ENCODE measurements at regions not wholly inside any gene's neighbourhood (a gene's known extent, or its start where the extent isn't known, plus 50 kb on each side); places are given as distances from the start of the nearest gene placed in this dataset.

- no peak for DNase-seq
Observed at GRCh38 chr3:193998123-193998448, 137.9 kb upstream of the HES1 start.

GRCh38 chr3:193998628-193999195 is 137.2 kb upstream of the HES1 start:
- DNase-seq: no peak

GRCh38 chr3:194000100-194000499 is 135.8 kb upstream of the HES1 start:
- no peak for DNase-seq

GRCh38 chr3:194000712-194001111 is 135.2 kb upstream of the HES1 start:
- DNase-seq: no peak

GRCh38 chr3:194001728-194002459 is 134.1 kb upstream of the HES1 start:
- no peak for DNase-seq

- DNase-seq: peak; percentile 34
Observed at GRCh38 chr3:194003114-194004057, 132.6 kb upstream of the HES1 start.

- no peak for DNase-seq
Observed at GRCh38 chr3:194005930-194006501, 129.9 kb upstream of the HES1 start.

- no peak for DNase-seq
Observed at GRCh38 chr3:194007592-194008337, 128.2 kb upstream of the HES1 start.

GRCh38 chr3:194009019-194009418 is 126.9 kb upstream of the HES1 start:
- no peak for DNase-seq

- no peak for DNase-seq
Observed at GRCh38 chr3:194009892-194010533, 125.9 kb upstream of the HES1 start.

GRCh38 chr3:194011807-194012206 is 124.1 kb upstream of the HES1 start:
- no peak for DNase-seq

- DNase-seq: no peak
Observed at GRCh38 chr3:194013928-194014327, 122.0 kb upstream of the HES1 start.

GRCh38 chr3:194014756-194015155 is 121.2 kb upstream of the HES1 start:
- no peak for DNase-seq

GRCh38 chr3:194019398-194020165 is 116.4 kb upstream of the HES1 start:
- no peak for DNase-seq

GRCh38 chr3:194022052-194022451 is 113.9 kb upstream of the HES1 start:
- no peak for DNase-seq

- DNase-seq: no peak
Observed at GRCh38 chr3:194022816-194023215, 113.1 kb upstream of the HES1 start.

GRCh38 chr3:194023501-194024280 is 112.3 kb upstream of the HES1 start:
- DNase-seq: peak; percentile 5

- no peak for DNase-seq
Observed at GRCh38 chr3:194025119-194025518, 110.8 kb upstream of the HES1 start.

- DNase-seq: no peak
Observed at GRCh38 chr3:194025951-194026350, 110.0 kb upstream of the HES1 start.

- DNase-seq: no peak
Observed at GRCh38 chr3:194028434-194029004, 107.4 kb upstream of the HES1 start.
